GM12874 (cell line): ENCODE measurements at regions not wholly inside any gene's neighbourhood (a gene's known extent, or its start where the extent isn't known, plus 50 kb on each side); places are given as distances from the start of the nearest gene placed in this dataset.

Experiments
- CTCF ChIP-seq: IDR thresholded peaks from 2 replicates; pipeline ENCODE4 v1.5.1; 2011; ENCODE audit warnings: low read depth, mild to moderate bottlenecking, control low read depth, low read length, moderate library complexity; ENCODE audit not compliant: insufficient read depth

- TF ChIP-seq CTCF = no peak
These were observed 1068.0 kb downstream of the NR2F1-AS1 start for GRCh38 chr5:92513067-92513466.

- no peak for TF ChIP-seq CTCF
These were observed 1072.7 kb downstream of the NR2F1-AS1 start for GRCh38 chr5:92508271-92508670.

- no peak for TF ChIP-seq CTCF
These were observed 1075.1 kb downstream of the NR2F1-AS1 start for GRCh38 chr5:92505925-92506324.

- no peak for TF ChIP-seq CTCF
These were observed 1075.9 kb downstream of the NR2F1-AS1 start for GRCh38 chr5:92505145-92505544.

- TF ChIP-seq CTCF = no peak
These were observed 1076.7 kb downstream of the NR2F1-AS1 start for GRCh38 chr5:92504346-92504745.

GRCh38 chr5:92500752-92501151, 1080.3 kb downstream of the NR2F1-AS1 start:
- no peak for TF ChIP-seq CTCF

GRCh38 chr5:92496545-92496944, 1084.5 kb downstream of the NR2F1-AS1 start:
- TF ChIP-seq CTCF = no peak

- TF ChIP-seq CTCF = no peak
These were observed 1086.5 kb downstream of the NR2F1-AS1 start for GRCh38 chr5:92494508-92494907.
